Neural cell (in vitro differentiated cells): ENCODE measurements at regions not wholly inside any gene's neighbourhood (a gene's known extent, or its start where the extent isn't known, plus 50 kb on each side); places are given as distances from the start of the nearest gene placed in this dataset.

Experiments
- H2AFZ ChIP-seq: fragments of 200-600, 300-800 bp; sonication (generic), shearing (Covaris generic); 2 replicates; pipeline ENCODE4 v1.6.0; 2014; ENCODE audit warnings: low read depth, mild to moderate bottlenecking, antibody characterized with exemption, low read length, moderate library complexity
- H3F3A ChIP-seq: fragments of 200-600 bp; shearing (Covaris generic); 2 replicates; pipeline ENCODE4 v1.6.1; 2016; ENCODE audit warnings: mild to moderate bottlenecking, moderate library complexity, mixed read lengths, antibody characterized with exemption, low read length; ENCODE audit not compliant: insufficient read depth, poor library complexity, severe bottlenecking
- H3K27ac ChIP-seq: fragments of 200-600, 300-800 bp; sonication (generic), shearing (Covaris generic); 2 replicates; pipeline ENCODE4 v1.5.1; 2014; ENCODE audit warnings: mild to moderate bottlenecking, low read length, moderate library complexity
- H3K27me3 ChIP-seq: fragments of 300-800, 200-600 bp; sonication (generic), shearing (Covaris generic); 2 replicates; pipeline ENCODE4 v1.6.0; 2014; ENCODE audit warnings: mild to moderate bottlenecking, low read depth, low read length, moderate library complexity; ENCODE audit not compliant: insufficient read depth
- H3K36me3 ChIP-seq: fragments of 300-800, 200-600 bp; sonication (generic), shearing (Covaris generic); 2 replicates; pipeline ENCODE4 v1.5.1; 2014; ENCODE audit warnings: mild to moderate bottlenecking, antibody characterized with exemption, low read length, moderate library complexity; ENCODE audit not compliant: insufficient read depth
- H3K4me2 ChIP-seq: fragments of 300-800, 200-600 bp; sonication (generic), shearing (Covaris generic); 2 replicates; pipeline ENCODE4 v1.6.0; 2014; ENCODE audit warnings: mild to moderate bottlenecking, low read length
- H3K4me3 ChIP-seq: fragments of 300-800, 200-600 bp; sonication (generic), shearing (Covaris generic); 2 replicates; pipeline ENCODE4 v1.5.1; 2014; ENCODE audit warnings: mild to moderate bottlenecking, low read length, moderate library complexity
- H3K79me2 ChIP-seq: fragments of 200-600 bp; shearing (Covaris generic); replicated peaks from 2 replicates; pipeline ENCODE4 v1.6.0; 2014; ENCODE audit warnings: mild to moderate bottlenecking, low read length, moderate library complexity; ENCODE audit not compliant: insufficient read depth
- H3K9ac ChIP-seq: fragments of 300-800, 200-600 bp; sonication (generic), shearing (Covaris generic); 2 replicates; pipeline ENCODE4 v1.6.1; 2016; ENCODE audit warnings: mild to moderate bottlenecking, low read length, mixed read lengths
- H3K9me2 ChIP-seq: fragments of 200-600 bp; shearing (Covaris generic); 2 replicates; pipeline ENCODE4 v1.6.1; 2016; ENCODE audit warnings: mild to moderate bottlenecking, low read length, mixed read lengths; ENCODE audit not compliant: insufficient read depth
- H3K9me3 ChIP-seq: fragments of 200-600, 300-800 bp; sonication (generic), shearing (Covaris generic); 2 replicates; pipeline ENCODE4 v1.6.1; 2016; ENCODE audit warnings: mild to moderate bottlenecking, mixed run types, low read length, moderate library complexity, mixed read lengths
- H4K20me1 ChIP-seq: fragments of 200-600 bp; shearing (Covaris generic); 2 replicates; pipeline ENCODE4 v1.6.1; 2016; ENCODE audit warnings: mild to moderate bottlenecking, mixed run types; ENCODE audit not compliant: insufficient read depth
- EP300 ChIP-seq: fragments of 450-650 bp; conservative IDR thresholded peaks from 2 replicates; pipeline ENCODE4 v1.6.1; 2014; ENCODE audit warnings: antibody characterized with exemption, mild to moderate bottlenecking, moderate library complexity; ENCODE audit not compliant: poor library complexity, severe bottlenecking
- EZH2 ChIP-seq: fragments of 200-600, 300-800 bp; shearing (Covaris generic), sonication (generic); IDR thresholded peaks from 2 replicates; pipeline ENCODE4 v1.6.1; 2014; ENCODE audit warnings: antibody characterized with exemption, low read length, borderline replicate concordance, mild to moderate bottlenecking; ENCODE audit not compliant: insufficient read depth, poor library complexity, severe bottlenecking
- MXI1 ChIP-seq: fragments of 450-650 bp; conservative IDR thresholded peaks from 2 replicates; pipeline ENCODE4 v1.6.1; 2014; ENCODE audit warnings: antibody characterized with exemption, mild to moderate bottlenecking; ENCODE audit not compliant: poor library complexity, severe bottlenecking
- POLR2AphosphoS5 ChIP-seq: IDR thresholded peaks from 2 replicates; pipeline ENCODE4 v1.6.1; 2012
- RAD21 ChIP-seq: fragments of 450-650 bp; conservative IDR thresholded peaks from 2 replicates; pipeline ENCODE4 v1.6.1; 2014; ENCODE audit warnings: antibody characterized with exemption, mild to moderate bottlenecking, moderate library complexity
- SMC3 ChIP-seq: fragments of 450-650 bp; conservative IDR thresholded peaks from 2 replicates; pipeline ENCODE4 v1.6.1; 2014; ENCODE audit warnings: antibody characterized with exemption, mild to moderate bottlenecking, moderate library complexity; ENCODE audit not compliant: poor library complexity
- TAF1 ChIP-seq: IDR thresholded peaks from 2 replicates; pipeline ENCODE4 v1.6.1; 2012; ENCODE audit warnings: low read depth
- TF ChIP-seq, protein P1 (sequence below): IDR thresholded peaks from 2 replicates; pipeline ENCODE4 v1.6.1; 2012; ENCODE audit warnings: borderline replicate concordance
- TF ChIP-seq, protein P2 (sequence below): fragments of 450-650 bp; IDR thresholded peaks from 2 replicates; pipeline ENCODE4 v1.5.1; 2014; ENCODE audit warnings: antibody characterized with exemption, mild to moderate bottlenecking, moderate library complexity; ENCODE audit not compliant: poor library complexity, severe bottlenecking

DNA sequence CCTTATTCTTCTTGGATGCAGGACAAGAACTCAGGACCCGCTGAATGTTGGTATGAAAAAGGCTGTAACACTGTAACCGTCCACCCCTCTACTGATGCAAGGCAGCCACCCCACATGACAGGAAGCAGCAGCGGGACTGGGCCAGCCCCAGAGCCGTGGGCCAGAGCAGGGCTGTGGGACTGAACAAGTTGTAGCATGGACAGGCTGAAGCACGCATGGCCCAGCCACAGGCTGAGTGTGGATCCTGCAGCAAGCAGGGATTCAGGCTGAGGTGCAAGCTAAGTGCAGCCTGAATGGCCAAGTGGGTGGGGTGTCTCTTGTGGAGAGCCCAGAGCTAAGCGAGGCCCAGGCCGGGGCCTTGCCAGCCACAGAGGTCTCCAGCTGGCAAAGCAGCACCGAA lies 632.2 kb downstream of the SPOCK3 start:
- H2AFZ ChIP-seq = no peak overlapping the region
- no peaks in the 10 kb centered on the region for H3F3A ChIP-seq
- H3K4me2 ChIP-seq = no peak overlapping the region
- H3K9ac ChIP-seq = no peak overlapping the region
- H4K20me1 ChIP-seq = no peaks in the 10 kb centered on the region
- no peaks in the 10 kb centered on the region for H3K79me2 ChIP-seq
- TF ChIP-seq, protein P1, sequence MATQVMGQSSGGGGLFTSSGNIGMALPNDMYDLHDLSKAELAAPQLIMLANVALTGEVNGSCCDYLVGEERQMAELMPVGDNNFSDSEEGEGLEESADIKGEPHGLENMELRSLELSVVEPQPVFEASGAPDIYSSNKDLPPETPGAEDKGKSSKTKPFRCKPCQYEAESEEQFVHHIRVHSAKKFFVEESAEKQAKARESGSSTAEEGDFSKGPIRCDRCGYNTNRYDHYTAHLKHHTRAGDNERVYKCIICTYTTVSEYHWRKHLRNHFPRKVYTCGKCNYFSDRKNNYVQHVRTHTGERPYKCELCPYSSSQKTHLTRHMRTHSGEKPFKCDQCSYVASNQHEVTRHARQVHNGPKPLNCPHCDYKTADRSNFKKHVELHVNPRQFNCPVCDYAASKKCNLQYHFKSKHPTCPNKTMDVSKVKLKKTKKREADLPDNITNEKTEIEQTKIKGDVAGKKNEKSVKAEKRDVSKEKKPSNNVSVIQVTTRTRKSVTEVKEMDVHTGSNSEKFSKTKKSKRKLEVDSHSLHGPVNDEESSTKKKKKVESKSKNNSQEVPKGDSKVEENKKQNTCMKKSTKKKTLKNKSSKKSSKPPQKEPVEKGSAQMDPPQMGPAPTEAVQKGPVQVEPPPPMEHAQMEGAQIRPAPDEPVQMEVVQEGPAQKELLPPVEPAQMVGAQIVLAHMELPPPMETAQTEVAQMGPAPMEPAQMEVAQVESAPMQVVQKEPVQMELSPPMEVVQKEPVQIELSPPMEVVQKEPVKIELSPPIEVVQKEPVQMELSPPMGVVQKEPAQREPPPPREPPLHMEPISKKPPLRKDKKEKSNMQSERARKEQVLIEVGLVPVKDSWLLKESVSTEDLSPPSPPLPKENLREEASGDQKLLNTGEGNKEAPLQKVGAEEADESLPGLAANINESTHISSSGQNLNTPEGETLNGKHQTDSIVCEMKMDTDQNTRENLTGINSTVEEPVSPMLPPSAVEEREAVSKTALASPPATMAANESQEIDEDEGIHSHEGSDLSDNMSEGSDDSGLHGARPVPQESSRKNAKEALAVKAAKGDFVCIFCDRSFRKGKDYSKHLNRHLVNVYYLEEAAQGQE = no peak
- no peak for TF ChIP-seq SMC3
- no peak for TF ChIP-seq MXI1
- TF ChIP-seq POLR2AphosphoS5 = no peak
- TF ChIP-seq, protein P2, sequence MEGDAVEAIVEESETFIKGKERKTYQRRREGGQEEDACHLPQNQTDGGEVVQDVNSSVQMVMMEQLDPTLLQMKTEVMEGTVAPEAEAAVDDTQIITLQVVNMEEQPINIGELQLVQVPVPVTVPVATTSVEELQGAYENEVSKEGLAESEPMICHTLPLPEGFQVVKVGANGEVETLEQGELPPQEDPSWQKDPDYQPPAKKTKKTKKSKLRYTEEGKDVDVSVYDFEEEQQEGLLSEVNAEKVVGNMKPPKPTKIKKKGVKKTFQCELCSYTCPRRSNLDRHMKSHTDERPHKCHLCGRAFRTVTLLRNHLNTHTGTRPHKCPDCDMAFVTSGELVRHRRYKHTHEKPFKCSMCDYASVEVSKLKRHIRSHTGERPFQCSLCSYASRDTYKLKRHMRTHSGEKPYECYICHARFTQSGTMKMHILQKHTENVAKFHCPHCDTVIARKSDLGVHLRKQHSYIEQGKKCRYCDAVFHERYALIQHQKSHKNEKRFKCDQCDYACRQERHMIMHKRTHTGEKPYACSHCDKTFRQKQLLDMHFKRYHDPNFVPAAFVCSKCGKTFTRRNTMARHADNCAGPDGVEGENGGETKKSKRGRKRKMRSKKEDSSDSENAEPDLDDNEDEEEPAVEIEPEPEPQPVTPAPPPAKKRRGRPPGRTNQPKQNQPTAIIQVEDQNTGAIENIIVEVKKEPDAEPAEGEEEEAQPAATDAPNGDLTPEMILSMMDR = no peak
- no peak for TF ChIP-seq EP300
- TF ChIP-seq RAD21 = no peak
- TF ChIP-seq TAF1 = no peak
- TF ChIP-seq EZH2 = no peak
- H3K27me3 ChIP-seq = no peaks in the 10 kb centered on the region
- no peaks in the 10 kb centered on the region for H3K9me3 ChIP-seq
- H3K27ac ChIP-seq = no peak overlapping the region
- no peaks in the 10 kb centered on the region for H3K9me2 ChIP-seq
- H3K36me3 ChIP-seq = no peaks in the 10 kb centered on the region
- H3K4me3 ChIP-seq = no peak overlapping the region

DNA sequence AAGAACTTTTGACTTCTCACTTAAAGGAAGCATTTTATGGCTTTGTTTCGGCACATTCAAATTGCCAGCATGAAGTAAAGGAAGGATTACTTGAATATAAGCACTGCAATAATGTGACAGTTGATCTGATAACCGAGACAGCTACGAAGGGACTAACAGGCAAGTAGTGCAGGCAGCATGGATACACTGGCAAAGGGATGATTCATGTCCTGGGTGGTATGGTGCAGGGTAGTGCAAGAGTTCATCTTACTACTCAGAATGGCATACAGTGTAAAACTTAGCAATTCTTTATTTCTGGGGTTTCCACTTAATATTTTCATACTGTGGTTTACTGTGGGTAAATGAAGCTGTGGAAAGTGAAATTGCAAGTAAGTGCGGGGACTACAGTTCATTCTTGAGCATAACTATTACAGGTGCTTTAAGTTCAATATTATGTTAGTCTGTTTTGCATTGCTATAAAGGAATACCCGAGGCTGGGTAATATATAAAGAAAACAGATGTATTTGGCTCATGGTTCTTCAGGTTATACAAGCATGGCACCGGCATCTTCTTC lies 611.8 kb downstream of the SPOCK3 start:
- no peak overlapping the region for H3K4me3 ChIP-seq
- H3K4me2 ChIP-seq = no peak overlapping the region
- H3K9me2 ChIP-seq = no peaks in the 10 kb centered on the region
- no peaks in the 10 kb centered on the region for H3K27me3 ChIP-seq
- H4K20me1 ChIP-seq = no peaks in the 10 kb centered on the region
- no peaks in the 10 kb centered on the region for H3K79me2 ChIP-seq
- H3K9ac ChIP-seq = no peak overlapping the region
- no peaks in the 10 kb centered on the region for H3F3A ChIP-seq
- H3K9me3 ChIP-seq = no peaks in the 10 kb centered on the region
- no peaks in the 10 kb centered on the region for H3K36me3 ChIP-seq
- TF ChIP-seq TAF1 (no peak), POLR2AphosphoS5 (no peak), SMC3 (no peak), MXI1 (no peak), RAD21 (no peak), EZH2 (no peak), EP300 (no peak)
- TF ChIP-seq, protein P1 = no peak
- TF ChIP-seq, protein P2 = no peak
- no peak overlapping the region for H3K27ac ChIP-seq
- H2AFZ ChIP-seq = no peak overlapping the region
